Small intestine (tissue), 7 donors: ENCODE measurements at regions not wholly inside any gene's neighbourhood (a gene's known extent, or its start where the extent isn't known, plus 50 kb on each side); places are given as distances from the start of the nearest gene placed in this dataset.

Experiments used
- DNase-seq, 2 donors: peaks; one replicate each; pipeline versions ENCODE4 v3.0.0 to v3.0.0-alpha.2; 2013
- FAIRE-seq: peaks from 2 replicates; lab custom pipeline; 2012; peaks lifted over from hg19 to GRCh38; lab: Jason Lieb, UNC
- H3K27ac ChIP-seq, 3 donors: one replicate each; pipeline ENCODE4 v1.5.1; 2013; ENCODE audit warnings: low read length in 2 of 3, mild to moderate bottlenecking in 2 of 3, control low read depth in 1 of 3, inconsistent platforms in 1 of 3, low read depth in 1 of 3, moderate library complexity in 1 of 3
- H3K27me3 ChIP-seq, 3 donors: one replicate each; pipeline ENCODE4 v1.6.1; 2013; ENCODE audit warnings: low read length in 3 of 3, inconsistent platforms in 1 of 3; ENCODE audit not compliant: control insufficient read depth in 3 of 3, insufficient read depth in 3 of 3
- H3K36me3 ChIP-seq, 3 donors: one replicate each; pipeline ENCODE4 v1.6.1; 2013; ENCODE audit warnings: low read length in 3 of 3, inconsistent platforms in 1 of 3, low read depth in 1 of 3, mild to moderate bottlenecking in 1 of 3, moderate library complexity in 1 of 3; ENCODE audit not compliant: control insufficient read depth in 3 of 3, insufficient read depth in 2 of 3
- H3K4me1 ChIP-seq, 3 donors: one replicate each; pipeline ENCODE4 v1.6.1; 2013; ENCODE audit warnings: low read length in 2 of 3, inconsistent platforms in 1 of 3, low read depth in 1 of 3, mild to moderate bottlenecking in 1 of 3, moderate library complexity in 1 of 3; ENCODE audit not compliant: control insufficient read depth in 3 of 3, insufficient read depth in 2 of 3
- H3K4me3 ChIP-seq, 3 donors: one replicate each; pipeline ENCODE4 v1.5.1; 2013; ENCODE audit warnings: low read length in 3 of 3, control low read depth in 1 of 3, inconsistent platforms in 1 of 3, low read depth in 1 of 3, mild to moderate bottlenecking in 1 of 3, moderate library complexity in 1 of 3
- H3K9me3 ChIP-seq, 2 donors: one replicate each; pipeline ENCODE4 v1.6.1; 2013; ENCODE audit warnings: low read depth in 1 of 2, low read length in 1 of 2; ENCODE audit not compliant: control insufficient read depth in 2 of 2, insufficient read depth in 1 of 2
- WGBS, 3 donors: extraction: QIAGEN DNeasy Blood & Tissue Kit; methylation state at CpG; one replicate each; pipeline ENCODE4 v1.1.7; 2013; 5-methylcytosine and 5-hydroxymethylcytosine counted together
- donor health status: healthy with polysubstance abuse.
- donor health status: control.
- donor health status: control.
- donor health status: Bipolar disorder and iron deficiency.
- donor health status: healthy.

DNA sequence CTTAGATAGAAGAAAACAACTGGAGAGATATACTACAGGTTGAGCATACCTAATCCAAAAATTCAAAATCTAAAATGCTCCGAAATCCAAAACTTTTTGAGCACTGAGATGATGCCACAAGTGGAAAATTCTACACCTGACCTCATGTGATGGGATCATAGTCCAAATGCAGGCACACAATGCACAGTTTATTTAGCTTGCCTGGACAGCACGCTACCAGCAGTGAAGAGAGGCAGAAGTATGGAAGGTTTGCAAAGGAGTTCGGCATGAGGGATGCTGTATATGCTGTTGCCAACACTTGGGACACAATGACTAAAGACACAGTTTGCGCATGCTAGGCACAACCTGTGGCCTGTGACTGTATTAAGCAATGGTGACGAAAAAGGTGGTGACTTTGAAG lies 58.1 kb upstream of the CAND1 start:
- H3K27me3 ChIP-seq = no peaks in the 10 kb centered on the region
- no peak for FAIRE-seq
- H3K27ac ChIP-seq = no peak overlapping the region
- H3K36me3 ChIP-seq = no peaks in the 10 kb centered on the region
- no peak overlapping the region for H3K4me3 ChIP-seq
- no peaks in the 10 kb centered on the region for H3K4me1 ChIP-seq
- WGBS, 3 donors = 54 to 74% (median 68%) methylated on average over 5 of the region's 5 CpGs
- no peaks in the 10 kb centered on the region for H3K9me3 ChIP-seq
- DNase-seq = no peak

- Histone ChIP-seq H3K27me3 (no peaks in the 10 kb centered on the region), H3K4me1 (no peaks in the 10 kb centered on the region), H3K9me3 (no peaks in the 10 kb centered on the region), H3K36me3 (no peaks in the 10 kb centered on the region), H3K27ac (no peak overlapping the region), H3K4me3 (no peak overlapping the region)
- no peak for FAIRE-seq
- no peak for DNase-seq
- WGBS, 3 donors = 63 to 68% (median 67%) methylated on average over 2 of the region's 2 CpGs
Observed at GRCh38 chr12:67211494-67211893, 57.7 kb upstream of the CAND1 start.

DNA sequence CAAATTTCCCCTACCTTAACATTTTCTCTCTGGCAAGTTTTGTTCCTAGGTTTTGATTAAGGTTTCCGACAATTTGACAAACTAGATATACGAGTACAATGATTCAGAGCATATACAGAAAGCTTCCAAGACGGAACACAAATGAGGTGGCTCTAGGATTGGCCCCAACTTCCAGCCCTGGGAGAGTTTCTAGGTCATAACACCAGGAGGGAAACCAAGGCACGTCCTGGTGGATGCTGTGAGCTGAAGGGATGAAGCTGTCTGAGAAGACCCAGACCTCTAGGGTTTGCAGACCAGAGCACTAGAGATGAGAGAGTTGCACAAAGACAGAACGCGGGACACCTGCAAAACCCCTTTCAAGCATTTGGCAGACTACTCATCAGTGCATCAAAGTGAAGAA lies 51.5 kb upstream of the CAND1 start:
- H3K36me3 ChIP-seq = no peaks in the 10 kb centered on the region
- WGBS, 3 donors = 75 to 79% (median 77%) methylated on average over 6 of the region's 6 CpGs
- H3K27ac ChIP-seq = no peak overlapping the region
- FAIRE-seq = no peak
- no peak overlapping the region for H3K4me3 ChIP-seq
- peaks cover 0 to 2% (median 0%) of the 10 kb centered on the region in 3 donors for H3K27me3 ChIP-seq
- no peak for DNase-seq
- no peaks in the 10 kb centered on the region for H3K9me3 ChIP-seq
- no peaks in the 10 kb centered on the region for H3K4me1 ChIP-seq
